Hepatocyte (in vitro differentiated cells): ENCODE measurements at regions not wholly inside any gene's neighbourhood (a gene's known extent, or its start where the extent isn't known, plus 50 kb on each side); places are given as distances from the start of the nearest gene placed in this dataset.
A peak's percentile ranks its signal among the peaks of the same experiment; 100 is the strongest.

Experiments
- DNase-seq: peaks from one replicate; pipeline ENCODE4 v3.0.0-alpha.2; 2016; ENCODE audit warnings: low spot score
- H2AFZ ChIP-seq: fragments of 200-600 bp; sonication (generic); 2 replicates; pipeline ENCODE4 v1.6.0; 2016; ENCODE audit warnings: antibody characterized with exemption, mild to moderate bottlenecking
- H3K27ac ChIP-seq: fragments of 200-600 bp; sonication (generic); 2 replicates; pipeline ENCODE4 v1.5.1; 2016; ENCODE audit warnings: mild to moderate bottlenecking
- H3K27me3 ChIP-seq: fragments of 200-600 bp; sonication (generic); 2 replicates; pipeline ENCODE4 v1.6.1; 2016
- H3K36me3 ChIP-seq: fragments of 200-600 bp; sonication (generic); replicated peaks from 2 replicates; pipeline ENCODE4 v1.5.1; 2016; ENCODE audit warnings: low read depth; ENCODE audit not compliant: insufficient read depth
- H3K4me1 ChIP-seq: fragments of 200-600 bp; sonication (generic); 2 replicates; pipeline ENCODE4 v1.5.1; 2016; ENCODE audit warnings: mild to moderate bottlenecking, moderate library complexity; ENCODE audit not compliant: insufficient read depth
- H3K4me2 ChIP-seq: fragments of 200-600 bp; sonication (generic); 2 replicates; pipeline ENCODE4 v1.6.0; 2016
- H3K4me3 ChIP-seq: fragments of 200-600 bp; sonication (generic); 2 replicates; pipeline ENCODE4 v1.5.1; 2016; ENCODE audit warnings: mild to moderate bottlenecking
- H3K79me2 ChIP-seq: fragments of 200-600 bp; sonication (generic); 2 replicates; pipeline ENCODE4 v1.6.0; 2017; ENCODE audit warnings: mild to moderate bottlenecking
- H3K9me2 ChIP-seq: fragments of 200-600 bp; sonication (generic); replicated peaks from 2 replicates; pipeline ENCODE4 v1.6.0; 2017; ENCODE audit warnings: mild to moderate bottlenecking; ENCODE audit not compliant: insufficient read depth
- H3K9me3 ChIP-seq: fragments of 200-600 bp; sonication (generic); 2 replicates; pipeline ENCODE4 v1.5.1; 2016; ENCODE audit warnings: low read depth, mild to moderate bottlenecking
- H4K20me1 ChIP-seq: fragments of 200-600 bp; sonication (generic); 2 replicates; pipeline ENCODE4 v1.6.0; 2016; ENCODE audit warnings: mild to moderate bottlenecking; ENCODE audit not compliant: insufficient read depth, poor library complexity, severe bottlenecking
- EZH2 ChIP-seq: fragments of 200-600 bp; sonication (generic); IDR thresholded peaks from 2 replicates; pipeline ENCODE4 v1.6.1; 2016; ENCODE audit warnings: antibody characterized with exemption, mild to moderate bottlenecking, borderline replicate concordance
- EZH2phosphoT487 ChIP-seq: fragments of 200-600 bp; sonication (generic); IDR thresholded peaks from one replicate; pipeline ENCODE4 v1.6.1; 2018; ENCODE audit warnings: antibody characterized with exemption, mild to moderate bottlenecking, low read depth, moderate library complexity; ENCODE audit not compliant: unreplicated experiment, severe bottlenecking
- WGBS: methylation state at CpG from one replicate; pipeline ENCODE4 v1.1.6; 2016; ENCODE audit warnings: low lambda C conversion rate; ENCODE audit errors: missing lambda C conversion rate; 5-methylcytosine and 5-hydroxymethylcytosine counted together
- TF ChIP-seq, protein P1 (sequence below): fragments of 200-600 bp; sonication (generic); IDR thresholded peaks from 2 replicates; pipeline ENCODE4 v1.5.1; 2016; ENCODE audit warnings: antibody characterized with exemption, mild to moderate bottlenecking; ENCODE audit not compliant: poor library complexity

DNA sequence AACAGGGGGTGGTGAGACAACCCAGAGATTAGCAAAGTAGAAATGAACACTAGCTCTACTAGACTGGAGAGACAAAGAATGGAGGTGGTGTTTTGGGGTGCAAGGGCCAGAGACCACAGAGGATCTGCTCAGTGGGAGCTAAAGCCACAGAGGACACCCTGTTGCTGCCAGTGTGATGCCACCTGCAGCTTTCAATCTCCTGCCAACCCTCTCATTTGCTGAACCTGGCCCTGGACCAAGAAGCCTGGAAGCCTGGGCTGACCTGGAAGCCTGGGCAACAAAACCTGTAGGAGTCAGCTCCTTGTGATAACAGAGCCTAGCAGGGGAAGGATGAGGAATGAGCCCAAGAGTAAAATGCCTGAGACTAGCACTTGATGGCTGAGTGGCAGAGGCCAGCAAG, 81.1 kb upstream of the ADO start:
- Histone ChIP-seq H3K4me3 (no peak overlapping the region), H3K27me3 (no peaks in the 10 kb centered on the region), H3K4me1 (no peaks in the 10 kb centered on the region), H3K36me3 (no peaks in the 10 kb centered on the region), H3K79me2 (no peaks in the 10 kb centered on the region), H3K4me2 (no peak overlapping the region), H2AFZ (no peak overlapping the region), H3K9me2 (no peaks in the 10 kb centered on the region), H4K20me1 (no peaks in the 10 kb centered on the region), H3K9me3 (no peaks in the 10 kb centered on the region), H3K27ac (no peak overlapping the region)
- no peak for TF ChIP-seq EZH2
- TF ChIP-seq, protein P1, sequence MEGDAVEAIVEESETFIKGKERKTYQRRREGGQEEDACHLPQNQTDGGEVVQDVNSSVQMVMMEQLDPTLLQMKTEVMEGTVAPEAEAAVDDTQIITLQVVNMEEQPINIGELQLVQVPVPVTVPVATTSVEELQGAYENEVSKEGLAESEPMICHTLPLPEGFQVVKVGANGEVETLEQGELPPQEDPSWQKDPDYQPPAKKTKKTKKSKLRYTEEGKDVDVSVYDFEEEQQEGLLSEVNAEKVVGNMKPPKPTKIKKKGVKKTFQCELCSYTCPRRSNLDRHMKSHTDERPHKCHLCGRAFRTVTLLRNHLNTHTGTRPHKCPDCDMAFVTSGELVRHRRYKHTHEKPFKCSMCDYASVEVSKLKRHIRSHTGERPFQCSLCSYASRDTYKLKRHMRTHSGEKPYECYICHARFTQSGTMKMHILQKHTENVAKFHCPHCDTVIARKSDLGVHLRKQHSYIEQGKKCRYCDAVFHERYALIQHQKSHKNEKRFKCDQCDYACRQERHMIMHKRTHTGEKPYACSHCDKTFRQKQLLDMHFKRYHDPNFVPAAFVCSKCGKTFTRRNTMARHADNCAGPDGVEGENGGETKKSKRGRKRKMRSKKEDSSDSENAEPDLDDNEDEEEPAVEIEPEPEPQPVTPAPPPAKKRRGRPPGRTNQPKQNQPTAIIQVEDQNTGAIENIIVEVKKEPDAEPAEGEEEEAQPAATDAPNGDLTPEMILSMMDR, result no peak
- no peak for TF ChIP-seq EZH2phosphoT487
- no peak for DNase-seq

DNA sequence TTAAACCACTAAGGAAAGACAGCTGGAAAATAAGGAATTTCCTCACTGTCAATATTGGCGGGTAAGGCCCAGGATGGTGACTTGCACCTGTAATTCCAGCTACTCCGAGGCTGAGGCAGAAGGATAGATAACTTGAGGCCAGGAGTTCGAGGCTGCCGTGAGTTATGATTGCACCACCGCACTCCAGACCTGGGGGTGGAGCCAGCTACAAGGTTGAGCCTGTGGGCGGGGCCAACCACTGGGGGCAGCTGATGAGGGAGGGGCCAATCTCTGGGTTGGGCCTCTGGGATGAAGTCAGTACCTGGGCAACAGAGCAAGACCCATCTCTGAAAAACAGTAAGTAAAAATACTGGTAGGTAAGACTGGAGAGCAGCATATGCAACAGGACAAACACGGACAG, 80.1 kb upstream of the ADO start:
- H2AFZ ChIP-seq, result no peak overlapping the region
- H3K79me2 ChIP-seq, result no peaks in the 10 kb centered on the region
- TF ChIP-seq, protein P1, result no peak
- TF ChIP-seq EZH2phosphoT487 (no peak), EZH2 (no peak)
- H4K20me1 ChIP-seq, result no peaks in the 10 kb centered on the region
- H3K4me2 ChIP-seq, result no peak overlapping the region
- no peaks in the 10 kb centered on the region for H3K4me1 ChIP-seq
- no peak overlapping the region for H3K4me3 ChIP-seq
- peak; percentile 7 for DNase-seq
- H3K9me3 ChIP-seq, result no peaks in the 10 kb centered on the region
- 95% methylated on average over 7 of the region's 7 CpGs for WGBS
- no peaks in the 10 kb centered on the region for H3K9me2 ChIP-seq
- no peak overlapping the region for H3K27ac ChIP-seq
- H3K36me3 ChIP-seq, result no peaks in the 10 kb centered on the region
- H3K27me3 ChIP-seq, result no peaks in the 10 kb centered on the region

DNA sequence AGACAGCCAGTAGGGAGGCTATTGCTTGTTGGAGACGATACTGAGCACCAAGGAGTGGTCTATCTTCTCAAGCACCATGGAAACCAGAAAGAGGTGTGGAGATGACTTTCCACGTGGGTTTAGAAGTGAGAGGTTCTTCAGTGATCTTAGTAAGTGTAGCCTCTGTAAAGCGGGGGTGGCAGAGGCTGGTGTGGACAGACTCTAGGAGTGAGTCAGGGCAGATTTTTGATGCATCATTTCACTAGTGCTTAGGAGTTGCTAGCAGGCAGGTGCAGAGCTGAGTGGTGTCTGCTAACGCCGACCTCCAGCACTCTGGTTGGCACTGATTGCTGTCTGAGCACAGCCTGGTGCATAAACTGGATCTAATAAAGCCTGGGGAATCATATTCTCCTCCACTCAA, 78.4 kb upstream of the ADO start:
- no peak for TF ChIP-seq EZH2
- TF ChIP-seq, protein P1, result no peak
- no peak for TF ChIP-seq EZH2phosphoT487
- 82% methylated on average over 5 of the region's 5 CpGs for WGBS
- no peaks in the 10 kb centered on the region for H4K20me1 ChIP-seq

DNA sequence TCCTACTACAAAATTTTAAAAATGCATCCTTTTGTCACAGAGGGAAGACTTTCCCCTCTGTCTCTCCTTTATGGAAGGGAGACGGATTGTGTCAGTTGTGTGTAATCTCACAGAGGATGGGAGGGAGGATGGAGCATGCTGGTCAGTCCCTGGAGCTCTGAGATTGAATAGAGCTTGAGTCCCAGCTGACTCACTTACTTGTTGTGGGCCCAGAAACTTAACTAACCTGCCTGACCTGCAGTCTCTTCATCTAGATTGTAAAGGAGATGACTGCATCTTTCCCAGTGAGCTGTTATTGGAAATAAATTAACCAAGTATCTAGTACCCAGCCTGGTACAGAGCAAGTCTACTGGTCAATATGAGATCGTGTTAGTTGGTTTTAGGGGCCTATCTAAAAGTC, 77.9 kb upstream of the ADO start:
- Histone ChIP-seq H3K4me3 (no peak overlapping the region), H3K9me3 (no peaks in the 10 kb centered on the region), H3K27me3 (peaks cover 4% of the 10 kb centered on the region), H3K9me2 (no peaks in the 10 kb centered on the region), H3K4me1 (no peaks in the 10 kb centered on the region), H3K27ac (no peak overlapping the region), H2AFZ (no peak overlapping the region), H3K36me3 (no peaks in the 10 kb centered on the region), H3K79me2 (no peaks in the 10 kb centered on the region), H3K4me2 (no peak overlapping the region), H4K20me1 (no peaks in the 10 kb centered on the region)
- no peak for TF ChIP-seq EZH2
- 84% methylated on average over 2 of the region's 2 CpGs for WGBS
- DNase-seq, result no peak

More for the DNA sequence above, 78.4 kb upstream of the ADO start:
- Histone ChIP-seq H3K27me3 (peaks cover 4% of the 10 kb centered on the region), H3K4me2 (no peak overlapping the region), H3K9me2 (no peaks in the 10 kb centered on the region), H3K79me2 (no peaks in the 10 kb centered on the region), H3K36me3 (no peaks in the 10 kb centered on the region), H2AFZ (no peak overlapping the region), H3K4me1 (no peaks in the 10 kb centered on the region), H3K27ac (no peak overlapping the region), H3K4me3 (no peak overlapping the region), H3K9me3 (no peaks in the 10 kb centered on the region)
- no peak for DNase-seq
